ENCODE measurements at regions not wholly inside any gene's neighbourhood (a gene's known extent, or its start where the extent isn't known, plus 50 kb on each side); places are given as distances from the start of the nearest gene placed in this dataset.

GRCh38 chr13:43977911-43978310, 98.2 kb downstream of the LACC1 start:
- 0 out of 2 replicates have a peak, but pooled peaks cover 6% of the 10 kb centered on the region for H3K27me3 ChIP-seq (ENCODE audit: insufficient read depth)
- H3K27ac Mint-ChIP-seq = no peak overlapping the region
- no peaks in the 10 kb centered on the region for H3K4me1 ChIP-seq (ENCODE audit: insufficient read depth)
- H3K4me2 ChIP-seq = no peak overlapping the region
- ATAC-seq = no peak
- no peaks in the 10 kb centered on the region for H3F3A ChIP-seq (replicated peaks; ENCODE audit: low read depth)
- no peak overlapping the region for H2AFZ ChIP-seq
- no peak overlapping the region for H3K4me3 Mint-ChIP-seq
- no peaks in the 10 kb centered on the region for H4K20me1 ChIP-seq (replicated peaks; ENCODE audit: insufficient read depth)
- no peak for DNase-seq (ENCODE audit: low spot score)
- peaks cover 15% of the 10 kb centered on the region for H3K9me3 Mint-ChIP-seq
- no peak for TF ChIP-seq ZNF331 (CRISPR knock-in tag; IDR thresholded peaks at IDR 0.05; ENCODE audit: low read depth)
- TF ChIP-seq STAT1 (IDR thresholded peaks at IDR 0.05; ENCODE audit: unreplicated experiment) = no peak
- no peak for TF ChIP-seq REST (IDR thresholded peaks at IDR 0.05; ENCODE audit: unreplicated experiment)
- no peak for TF ChIP-seq JUNB (IDR thresholded peaks at IDR 0.05; ENCODE audit: unreplicated experiment)
- no peak for TF ChIP-seq ZNF114 (CRISPR knock-in tag; IDR thresholded peaks at IDR 0.05)
- no peak for TF ChIP-seq EZH2 (IDR thresholded peaks at IDR 0.05; ENCODE audit: low read depth, unreplicated experiment)
- TF ChIP-seq CTCF (conservative IDR thresholded peaks at IDR 0.05; ENCODE audit: low read depth in 2 of 2) = no peak
- no peak for TF ChIP-seq NANOG (IDR thresholded peaks at IDR 0.05; ENCODE audit: borderline replicate concordance)
- no peak for TF ChIP-seq ZNF462 (CRISPR knock-in tag; IDR thresholded peaks at IDR 0.05)
- TF ChIP-seq POLR2AphosphoS5 (IDR thresholded peaks at IDR 0.05; ENCODE audit: low read depth) = no peak
- TF ChIP-seq EZH2phosphoT487 (IDR thresholded peaks at IDR 0.05; ENCODE audit: unreplicated experiment) = no peak
- TF ChIP-seq CREB1 (CRISPR knock-in tag; IDR thresholded peaks at IDR 0.05; ENCODE audit: low read depth) = no peak
- no peak for TF ChIP-seq ETS1 (IDR thresholded peaks at IDR 0.05)
- H3K27ac ChIP-seq (ENCODE audit: low read depth) = no peak overlapping the region
- no peak overlapping the region for H3K4me3 ChIP-seq
- H3K4me1 Mint-ChIP-seq = peaks cover 6% of the 10 kb centered on the region
- no peaks in the 10 kb centered on the region for H3K79me2 ChIP-seq (replicated peaks; ENCODE audit: insufficient read depth)
- H3K36me3 ChIP-seq (ENCODE audit: insufficient read depth) = no peaks in the 10 kb centered on the region
- no peaks in the 10 kb centered on the region for H3K27me3 Mint-ChIP-seq (ENCODE audit: insufficient read depth, low read depth, poor library complexity)
- peaks cover 12% of the 10 kb centered on the region; the same call in 1 of the 2 replicates for H3K9me2 ChIP-seq (ENCODE audit: insufficient read depth)
- peaks cover 4% of the 10 kb centered on the region; the same call in 2 of the 3 replicates for H3K36me3 Mint-ChIP-seq (ENCODE audit: low read depth)
